Fibroblast of villous mesenchyme (primary cell): ENCODE measurements at regions not wholly inside any gene's neighbourhood (a gene's known extent, or its start where the extent isn't known, plus 50 kb on each side); places are given as distances from the start of the nearest gene placed in this dataset.

Experiments
- DNase-seq: peaks from one replicate; pipeline ENCODE4 v3.0.0-alpha.2; 2010; ENCODE audit warnings: low read depth
- H3K4me3 ChIP-seq: 2 replicates; pipeline ENCODE4 v1.5.1; 2011; ENCODE audit warnings: low read depth, mild to moderate bottlenecking, low read length
- TF ChIP-seq, protein P1 (sequence below): IDR thresholded peaks from 2 replicates; pipeline ENCODE4 v1.5.1; 2012; ENCODE audit warnings: low read depth, mild to moderate bottlenecking, low read length; ENCODE audit not compliant: insufficient read depth

DNA sequence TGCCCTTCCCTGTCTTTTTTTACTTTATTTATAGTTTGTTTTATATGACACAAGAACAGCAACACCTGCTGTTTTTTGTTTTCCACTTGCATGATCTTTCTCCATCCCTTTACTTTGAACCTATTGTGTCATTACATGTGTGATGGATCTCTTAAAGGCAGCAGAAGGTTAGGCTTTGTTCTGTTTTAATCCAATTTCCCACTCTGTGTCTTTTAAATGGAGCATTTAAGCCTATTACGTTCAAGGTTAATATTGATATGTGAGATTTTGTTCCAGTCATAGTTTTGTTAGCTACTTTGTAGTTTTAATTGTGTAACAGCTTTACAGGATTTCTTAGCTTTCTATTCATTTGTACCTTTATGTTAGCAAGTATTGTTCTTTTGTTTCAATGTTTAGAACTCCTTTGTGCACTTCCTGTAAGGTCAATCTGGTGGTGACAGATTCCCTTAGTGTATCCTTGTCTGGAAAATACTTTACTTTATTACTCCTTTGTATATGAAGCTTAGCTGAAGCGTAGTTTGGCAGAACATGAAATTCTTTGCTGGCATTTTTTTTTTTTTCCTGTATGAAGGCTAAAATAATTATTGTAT, 1443.0 kb upstream of the LRRTM1 start:
- DNase-seq = no peak
- TF ChIP-seq, protein P1, sequence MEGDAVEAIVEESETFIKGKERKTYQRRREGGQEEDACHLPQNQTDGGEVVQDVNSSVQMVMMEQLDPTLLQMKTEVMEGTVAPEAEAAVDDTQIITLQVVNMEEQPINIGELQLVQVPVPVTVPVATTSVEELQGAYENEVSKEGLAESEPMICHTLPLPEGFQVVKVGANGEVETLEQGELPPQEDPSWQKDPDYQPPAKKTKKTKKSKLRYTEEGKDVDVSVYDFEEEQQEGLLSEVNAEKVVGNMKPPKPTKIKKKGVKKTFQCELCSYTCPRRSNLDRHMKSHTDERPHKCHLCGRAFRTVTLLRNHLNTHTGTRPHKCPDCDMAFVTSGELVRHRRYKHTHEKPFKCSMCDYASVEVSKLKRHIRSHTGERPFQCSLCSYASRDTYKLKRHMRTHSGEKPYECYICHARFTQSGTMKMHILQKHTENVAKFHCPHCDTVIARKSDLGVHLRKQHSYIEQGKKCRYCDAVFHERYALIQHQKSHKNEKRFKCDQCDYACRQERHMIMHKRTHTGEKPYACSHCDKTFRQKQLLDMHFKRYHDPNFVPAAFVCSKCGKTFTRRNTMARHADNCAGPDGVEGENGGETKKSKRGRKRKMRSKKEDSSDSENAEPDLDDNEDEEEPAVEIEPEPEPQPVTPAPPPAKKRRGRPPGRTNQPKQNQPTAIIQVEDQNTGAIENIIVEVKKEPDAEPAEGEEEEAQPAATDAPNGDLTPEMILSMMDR = no peak

GRCh38 chr2:81739966-81740365, 1435.4 kb upstream of the LRRTM1 start:
- DNase-seq = no peak
- TF ChIP-seq, protein P1 = no peak

More for the DNA sequence above, 1443.0 kb upstream of the LRRTM1 start:
- no peak overlapping the region for H3K4me3 ChIP-seq

DNA sequence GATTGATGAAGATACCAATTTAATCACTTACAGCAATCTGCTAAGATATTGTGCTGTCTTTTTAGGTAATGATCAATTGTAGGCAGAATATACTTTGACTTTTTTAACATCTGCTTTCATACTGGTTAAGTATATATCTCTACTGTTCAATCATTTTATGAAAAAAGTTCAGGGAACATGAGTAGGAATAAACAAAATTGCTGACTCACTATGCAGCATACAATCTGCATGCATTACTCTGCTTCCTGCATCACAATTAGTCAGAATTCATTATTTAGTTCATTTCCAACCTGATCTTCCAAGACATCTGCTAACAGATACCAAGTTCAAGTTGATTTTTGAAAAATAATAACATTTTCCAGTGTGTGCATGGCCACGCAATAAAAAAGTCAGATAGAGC, 1430.4 kb upstream of the LRRTM1 start:
- TF ChIP-seq, protein P1 = no peak
- H3K4me3 ChIP-seq = no peak overlapping the region
- DNase-seq = no peak

More at GRCh38 chr2:81739966-81740365, 1435.4 kb upstream of the LRRTM1 start:
- H3K4me3 ChIP-seq = no peak overlapping the region

DNA sequence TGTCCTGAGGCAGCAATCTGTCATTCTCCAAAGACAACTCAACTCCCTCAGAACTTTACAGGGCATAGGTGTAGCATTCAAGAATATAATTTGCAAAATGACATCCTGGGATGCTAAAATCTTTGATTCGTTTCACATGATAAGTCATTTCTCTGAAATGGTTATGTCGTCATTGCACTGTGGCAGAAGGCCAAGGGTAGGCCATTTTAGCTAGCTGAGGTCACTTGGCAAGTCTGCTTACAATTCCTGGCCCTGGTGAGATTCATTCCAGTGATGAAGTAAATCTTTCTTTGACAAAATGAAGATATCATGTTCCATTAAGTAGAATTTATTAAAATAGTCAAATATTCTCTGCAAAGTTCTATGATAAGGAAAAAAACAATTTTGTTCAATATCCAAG, 1410.3 kb upstream of the LRRTM1 start:
- no peak for DNase-seq
- TF ChIP-seq, protein P1 = no peak
- H3K4me3 ChIP-seq = no peak overlapping the region

GRCh38 chr2:81706856-81707255, 1402.3 kb upstream of the LRRTM1 start:
- no peak overlapping the region for H3K4me3 ChIP-seq
- no peak for DNase-seq
- TF ChIP-seq, protein P1 = no peak

DNA sequence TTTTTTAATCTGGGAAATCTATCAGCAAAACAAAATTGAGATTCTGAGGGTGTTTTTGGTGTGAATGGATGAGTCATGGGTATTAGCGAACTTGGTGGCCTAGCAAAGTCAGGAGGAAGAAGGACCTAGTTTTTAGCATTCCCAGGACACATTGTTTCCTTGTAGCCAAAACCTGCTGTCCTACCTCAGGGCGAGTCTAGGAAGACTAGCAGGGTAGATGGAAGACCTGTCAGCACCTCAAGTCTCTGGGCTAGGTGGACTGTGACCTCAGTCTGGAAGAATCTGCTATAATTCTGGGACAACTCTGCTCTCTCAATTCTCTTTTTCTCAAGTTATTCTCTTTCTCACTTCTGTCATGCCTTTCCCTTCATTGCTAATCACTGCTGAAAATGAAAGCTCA, 1399.3 kb upstream of the LRRTM1 start:
- TF ChIP-seq, protein P1 = no peak
- no peak for DNase-seq
- no peak overlapping the region for H3K4me3 ChIP-seq

DNA sequence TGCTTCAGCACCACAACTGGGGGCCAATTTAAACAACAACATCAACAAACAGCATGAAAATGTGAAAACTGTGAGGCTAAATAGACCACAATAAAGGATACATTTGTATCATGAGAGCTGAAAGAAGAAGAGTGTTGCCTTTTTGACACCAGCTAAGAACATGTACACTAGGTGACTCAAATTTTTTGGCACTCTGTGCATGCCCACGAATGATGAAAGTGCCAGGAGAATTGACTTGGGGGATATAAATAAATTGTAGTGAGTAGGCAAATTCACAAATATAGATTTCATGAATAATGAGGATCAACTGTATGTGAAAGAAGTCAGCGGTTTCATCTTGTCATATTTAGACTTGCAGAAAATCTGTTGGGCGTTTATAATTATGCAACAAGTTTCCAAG, 1388.0 kb upstream of the LRRTM1 start:
- DNase-seq = no peak

More for the DNA sequence above, 1388.0 kb upstream of the LRRTM1 start:
- TF ChIP-seq, protein P1 = no peak
- no peak overlapping the region for H3K4me3 ChIP-seq
